HT1080 (cell line): ENCODE measurements at regions not wholly inside any gene's neighbourhood (a gene's known extent, or its start where the extent isn't known, plus 50 kb on each side); places are given as distances from the start of the nearest gene placed in this dataset.
A peak's percentile ranks its signal among the peaks of the same experiment; 100 is the strongest.

Source experiments
- DNase-seq: peaks from one replicate; pipeline ENCODE4 v3.0.0-alpha.2; 2015; ENCODE audit warnings: low read depth

DNA sequence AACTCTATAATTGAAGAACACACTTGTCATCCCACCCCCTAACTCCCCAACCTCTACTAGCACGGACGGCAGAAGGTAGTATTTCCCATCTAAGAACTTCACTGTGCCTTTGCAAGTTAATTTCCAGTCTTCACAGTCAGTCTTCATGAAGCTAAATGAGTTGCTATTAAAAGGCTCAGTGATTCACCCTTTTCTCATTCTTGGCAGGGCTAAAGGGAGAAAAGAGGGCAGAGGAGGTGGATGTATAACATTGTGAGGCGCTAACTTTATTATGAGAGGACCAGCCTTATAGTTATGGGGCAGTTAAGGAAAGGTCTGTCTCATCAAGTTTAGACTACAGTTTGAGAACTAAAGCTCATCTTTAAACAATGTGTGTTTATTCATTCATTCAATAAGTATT is 161.0 kb upstream of the S100G start:
- peak; percentile 7 for DNase-seq

DNA sequence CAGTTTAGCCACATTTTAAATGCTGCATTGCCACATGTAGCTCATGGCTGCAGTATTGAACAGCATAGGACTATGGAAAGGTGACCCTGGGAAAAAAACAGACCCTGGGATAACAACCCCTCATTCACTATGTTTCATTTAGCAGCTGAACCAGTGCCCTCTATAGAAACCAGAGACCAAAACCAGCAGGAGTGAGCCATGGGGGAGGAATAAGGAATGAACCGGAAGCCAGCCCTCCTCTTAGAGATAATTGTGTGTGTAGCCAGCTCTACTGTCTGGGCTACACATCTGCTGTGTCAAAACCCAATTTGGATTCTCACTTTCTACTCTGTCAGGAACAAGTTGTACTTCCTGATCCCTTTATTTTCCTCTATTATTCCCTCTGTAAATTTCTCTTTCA is 158.5 kb upstream of the S100G start:
- peak; percentile 15 for DNase-seq

DNA sequence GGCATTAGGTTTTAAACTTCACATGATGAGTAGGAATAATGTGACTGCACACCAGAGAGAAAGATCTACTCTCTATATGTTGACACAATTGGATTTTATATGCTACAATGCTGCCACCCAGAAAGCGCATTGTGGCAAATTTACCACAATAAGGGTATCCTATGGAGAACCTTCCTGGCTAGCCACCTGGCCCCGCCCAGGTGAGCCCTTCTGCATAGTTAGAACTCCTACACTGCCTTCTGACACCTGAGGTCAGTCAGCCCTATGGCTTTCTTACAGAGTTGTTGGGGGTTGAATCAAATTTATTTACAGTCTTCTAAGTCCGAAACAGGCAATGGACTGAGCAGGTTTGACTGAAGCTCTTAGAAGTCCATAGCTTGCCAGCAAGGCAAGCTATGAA is 153.8 kb upstream of the S100G start:
- no peak for DNase-seq

DNA sequence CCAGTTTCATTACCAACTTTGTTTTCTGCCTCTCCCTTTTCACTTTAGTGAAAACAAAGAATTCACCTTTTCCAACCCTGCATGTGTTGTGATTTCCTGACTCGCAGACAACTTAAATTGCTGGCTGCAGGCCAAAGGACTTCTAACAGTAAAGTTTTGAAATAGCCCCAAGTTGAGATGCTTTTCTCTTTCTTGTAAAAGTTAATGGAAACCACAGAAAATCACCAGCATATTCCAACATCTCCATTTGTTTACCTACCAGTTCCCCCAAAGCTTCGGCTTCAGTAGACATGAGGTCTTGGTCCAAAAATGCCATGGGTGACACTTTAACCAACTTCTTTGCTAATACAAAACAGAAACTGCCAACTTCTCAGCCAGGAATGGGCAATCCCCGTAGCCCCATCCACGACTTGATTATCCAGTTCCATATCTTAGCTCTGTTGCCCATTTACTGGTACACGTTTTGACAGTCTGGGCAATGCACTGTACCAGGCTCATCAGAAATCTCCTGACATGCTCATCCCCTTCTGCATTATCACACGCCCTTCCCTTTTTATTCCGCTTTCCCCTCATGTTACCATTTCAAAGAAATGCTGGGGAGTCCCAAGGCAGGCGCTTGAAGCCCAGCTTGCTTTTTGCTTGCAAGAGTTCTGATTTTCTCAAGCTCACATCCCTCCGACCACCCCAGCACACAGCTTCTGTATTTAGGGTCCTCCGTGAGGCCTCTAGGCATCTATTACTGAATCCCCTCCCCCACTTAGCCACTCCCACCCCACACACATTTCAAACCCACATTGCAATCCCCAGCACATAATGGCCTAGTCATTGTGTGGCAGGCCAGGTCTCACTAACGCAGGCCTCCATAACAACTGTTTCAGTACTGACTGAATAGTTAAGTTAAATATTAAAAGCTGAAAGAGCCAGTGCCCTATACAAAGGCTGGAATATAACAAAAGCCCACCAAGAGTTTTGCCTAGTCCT is 137.9 kb upstream of the S100G start:
- DNase-seq: no peak

DNA sequence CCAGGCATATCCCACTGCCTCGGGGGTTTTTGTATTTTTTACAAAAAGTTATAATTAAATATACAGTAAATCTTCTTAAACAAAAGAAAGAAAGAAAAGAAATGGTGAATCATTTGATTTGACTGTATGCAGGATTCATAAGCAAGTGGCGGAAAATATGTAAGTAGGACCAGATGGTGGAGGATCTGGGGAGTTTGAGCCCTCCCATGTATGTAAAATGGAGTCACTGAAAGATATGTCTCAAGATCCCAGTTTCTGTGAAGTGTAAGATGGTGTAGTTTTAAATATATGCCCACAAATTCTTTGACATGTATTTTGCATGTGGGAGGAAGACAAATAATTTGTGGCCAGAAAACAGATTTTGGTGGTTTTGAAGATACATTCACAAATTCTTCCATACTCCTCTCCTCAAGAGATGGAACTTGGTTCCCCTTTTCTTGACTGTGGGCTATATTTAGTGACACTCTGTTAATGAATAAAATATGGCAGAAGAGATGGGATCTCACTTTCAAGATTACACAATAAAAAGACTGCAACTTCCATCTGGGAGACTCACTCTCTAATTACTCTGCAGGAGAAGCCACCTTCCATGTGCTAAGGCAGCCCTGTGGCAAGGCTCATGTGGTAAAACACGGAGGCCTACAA is 133.6 kb upstream of the S100G start:
- DNase-seq: no peak

DNA sequence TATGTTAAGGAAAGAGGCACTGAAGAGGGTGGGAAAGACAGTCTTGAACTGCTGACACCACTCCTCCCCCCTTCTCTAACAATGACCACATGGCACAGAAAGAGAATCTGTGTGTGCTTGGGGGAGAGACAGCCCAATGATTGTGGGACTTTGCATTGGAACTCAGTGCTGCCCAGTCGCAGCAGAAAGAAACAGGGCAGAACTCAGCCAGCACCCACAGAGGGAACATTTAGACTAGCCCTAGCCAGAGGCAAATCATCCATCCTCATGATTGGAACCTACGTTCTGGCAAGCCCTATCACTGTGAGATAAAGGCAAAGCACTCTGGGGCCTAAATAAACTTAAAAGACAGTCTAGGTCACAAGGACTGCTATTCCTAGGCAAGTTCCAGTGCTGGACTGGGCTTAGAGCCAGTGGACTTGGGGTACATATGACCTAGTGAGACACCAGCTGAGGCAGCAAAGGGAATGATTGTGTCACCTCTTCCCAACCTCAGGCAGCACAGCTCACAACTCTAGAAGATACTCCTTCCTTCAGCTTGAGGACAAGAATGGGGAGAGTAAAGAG is 132.8 kb upstream of the S100G start:
- DNase-seq: no peak

- DNase-seq: no peak
These were observed 131.8 kb upstream of the S100G start for GRCh38 chrX:16518131-16518530.

GRCh38 chrX:16524316-16524715 is 125.6 kb upstream of the S100G start:
- DNase-seq: no peak

DNA sequence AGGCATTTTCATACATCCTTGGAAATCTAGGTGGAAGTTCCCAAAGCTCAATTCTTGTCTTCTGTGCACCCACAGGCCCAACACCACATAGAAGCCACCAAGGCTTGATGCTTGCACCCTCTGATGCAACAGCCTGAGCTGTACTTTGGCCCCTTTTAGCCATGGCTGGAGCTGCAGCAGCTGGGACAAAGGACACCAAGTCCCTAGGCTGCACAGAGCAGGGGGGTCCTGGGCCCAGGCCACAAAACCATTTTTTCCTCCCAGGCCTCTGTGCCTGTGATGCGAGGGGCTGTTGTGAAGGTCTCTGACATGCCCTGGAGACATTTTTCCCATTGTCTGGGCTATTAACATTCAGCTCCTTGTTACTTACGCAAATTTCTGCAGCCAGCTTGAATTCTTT is 124.0 kb upstream of the S100G start:
- no peak for DNase-seq

GRCh38 chrX:16528620-16529019 is 121.3 kb upstream of the S100G start:
- DNase-seq: no peak
